Astrocyte of the spinal cord (primary cell): ENCODE measurements at regions not wholly inside any gene's neighbourhood (a gene's known extent, or its start where the extent isn't known, plus 50 kb on each side); places are given as distances from the start of the nearest gene placed in this dataset.
A peak's percentile ranks its signal among the peaks of the same experiment; 100 is the strongest.

Experiments used
- DNase-seq: peaks from one replicate; pipeline ENCODE4 v3.0.0; 2011; ENCODE audit warnings: low read depth, low spot score
- H3K4me3 ChIP-seq: 2 replicates; pipeline ENCODE4 v1.5.1; 2011; ENCODE audit warnings: low read depth, mild to moderate bottlenecking, low read length, moderate library complexity
- in situ Hi-C: cut with HindIII; loops from 2 replicates; pipeline ENCODE4 v1.10.0; 2017; ENCODE audit warnings: low sequenced_read_pairs
- TF ChIP-seq, protein P1 (sequence below): IDR thresholded peaks from 2 replicates; pipeline ENCODE4 v1.5.1; 2012; ENCODE audit warnings: low read depth, mild to moderate bottlenecking, low read length, inconsistent platforms

DNA sequence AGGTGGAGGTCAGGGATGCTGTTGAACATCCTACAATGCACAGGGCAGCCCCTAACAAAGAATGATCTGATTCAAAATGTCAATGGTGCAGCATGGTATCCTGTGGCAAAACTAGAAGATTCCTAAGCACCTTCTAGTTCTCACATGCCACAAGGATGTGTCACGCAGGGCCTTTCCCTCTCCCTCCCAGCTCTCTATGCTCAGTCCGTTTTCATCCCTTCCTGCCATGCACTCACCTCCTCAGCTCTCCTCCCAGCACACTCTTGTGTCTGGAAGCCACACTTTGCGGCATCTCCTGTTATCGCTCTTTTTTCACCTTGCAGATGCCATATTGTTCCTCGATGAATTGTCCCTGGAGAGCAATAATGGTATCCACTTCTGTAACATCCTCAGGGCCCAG lies 263.4 kb downstream of the CDC5L start:
- in situ Hi-C loops = no loop called here
- TF ChIP-seq, protein P1, sequence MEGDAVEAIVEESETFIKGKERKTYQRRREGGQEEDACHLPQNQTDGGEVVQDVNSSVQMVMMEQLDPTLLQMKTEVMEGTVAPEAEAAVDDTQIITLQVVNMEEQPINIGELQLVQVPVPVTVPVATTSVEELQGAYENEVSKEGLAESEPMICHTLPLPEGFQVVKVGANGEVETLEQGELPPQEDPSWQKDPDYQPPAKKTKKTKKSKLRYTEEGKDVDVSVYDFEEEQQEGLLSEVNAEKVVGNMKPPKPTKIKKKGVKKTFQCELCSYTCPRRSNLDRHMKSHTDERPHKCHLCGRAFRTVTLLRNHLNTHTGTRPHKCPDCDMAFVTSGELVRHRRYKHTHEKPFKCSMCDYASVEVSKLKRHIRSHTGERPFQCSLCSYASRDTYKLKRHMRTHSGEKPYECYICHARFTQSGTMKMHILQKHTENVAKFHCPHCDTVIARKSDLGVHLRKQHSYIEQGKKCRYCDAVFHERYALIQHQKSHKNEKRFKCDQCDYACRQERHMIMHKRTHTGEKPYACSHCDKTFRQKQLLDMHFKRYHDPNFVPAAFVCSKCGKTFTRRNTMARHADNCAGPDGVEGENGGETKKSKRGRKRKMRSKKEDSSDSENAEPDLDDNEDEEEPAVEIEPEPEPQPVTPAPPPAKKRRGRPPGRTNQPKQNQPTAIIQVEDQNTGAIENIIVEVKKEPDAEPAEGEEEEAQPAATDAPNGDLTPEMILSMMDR = no peak
- no peak for DNase-seq
- no peak overlapping the region for H3K4me3 ChIP-seq

DNA sequence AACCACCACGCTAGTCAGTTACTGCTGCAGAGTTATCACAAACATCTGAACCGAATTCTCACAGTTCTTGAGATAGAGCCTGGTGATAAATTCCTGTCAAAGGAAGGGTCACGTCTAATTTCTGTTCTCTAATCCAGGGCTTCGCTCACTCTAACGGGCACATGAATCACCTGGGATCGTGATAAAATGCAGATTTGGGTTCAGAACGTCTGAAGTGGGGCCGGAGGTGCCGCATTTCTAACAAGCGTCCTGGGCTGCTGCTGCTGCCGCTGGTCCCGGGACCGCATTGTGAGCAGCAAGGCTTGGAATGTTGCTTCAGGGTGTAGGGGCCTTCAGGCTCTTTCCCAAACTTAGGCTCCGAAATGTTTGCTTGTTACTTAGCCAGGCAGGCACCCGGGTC lies 264.1 kb downstream of the CDC5L start:
- in situ Hi-C loops = no loop called here

GRCh38 chr6:44652547-44652946 lies 265.0 kb downstream of the CDC5L start:
- DNase-seq = no peak
- H3K4me3 ChIP-seq = no peak overlapping the region
- in situ Hi-C loops = no loop called here
- TF ChIP-seq, protein P1 = no peak

More for the DNA sequence above, 264.1 kb downstream of the CDC5L start:
- no peak for DNase-seq
- TF ChIP-seq, protein P1 = no peak
- no peak overlapping the region for H3K4me3 ChIP-seq

- in situ Hi-C loops = no loop called here
- DNase-seq = no peak
- H3K4me3 ChIP-seq = no peak overlapping the region
- TF ChIP-seq, protein P1 = no peak
Measured at GRCh38 chr6:44653091-44653490, 265.6 kb downstream of the CDC5L start.

DNA sequence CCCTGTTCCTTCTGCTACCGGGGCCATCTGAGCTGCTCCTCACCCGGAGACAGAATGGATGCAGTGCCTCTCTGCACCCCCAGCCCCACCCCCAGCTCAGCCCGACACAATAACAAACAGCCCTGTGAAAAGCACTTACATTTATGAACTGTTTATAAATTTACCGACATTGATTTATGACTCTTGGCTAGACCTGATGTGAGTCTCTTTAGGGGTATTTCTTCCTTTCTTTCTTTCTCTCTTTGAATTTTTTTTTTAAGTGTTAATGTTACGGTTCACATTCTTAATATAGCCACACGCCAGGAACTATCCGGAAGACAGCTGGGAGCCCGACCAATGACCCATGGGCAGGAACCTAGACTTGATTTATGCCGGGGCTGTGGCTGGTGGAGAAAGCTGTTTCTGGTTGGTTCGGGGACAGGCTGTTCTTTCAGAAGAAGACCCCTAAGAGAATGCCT lies 266.3 kb downstream of the CDC5L start:
- in situ Hi-C loops = no loop called here
- DNase-seq = peak; percentile 79
- no peak overlapping the region for H3K4me3 ChIP-seq
- TF ChIP-seq, protein P1 = no peak

DNA sequence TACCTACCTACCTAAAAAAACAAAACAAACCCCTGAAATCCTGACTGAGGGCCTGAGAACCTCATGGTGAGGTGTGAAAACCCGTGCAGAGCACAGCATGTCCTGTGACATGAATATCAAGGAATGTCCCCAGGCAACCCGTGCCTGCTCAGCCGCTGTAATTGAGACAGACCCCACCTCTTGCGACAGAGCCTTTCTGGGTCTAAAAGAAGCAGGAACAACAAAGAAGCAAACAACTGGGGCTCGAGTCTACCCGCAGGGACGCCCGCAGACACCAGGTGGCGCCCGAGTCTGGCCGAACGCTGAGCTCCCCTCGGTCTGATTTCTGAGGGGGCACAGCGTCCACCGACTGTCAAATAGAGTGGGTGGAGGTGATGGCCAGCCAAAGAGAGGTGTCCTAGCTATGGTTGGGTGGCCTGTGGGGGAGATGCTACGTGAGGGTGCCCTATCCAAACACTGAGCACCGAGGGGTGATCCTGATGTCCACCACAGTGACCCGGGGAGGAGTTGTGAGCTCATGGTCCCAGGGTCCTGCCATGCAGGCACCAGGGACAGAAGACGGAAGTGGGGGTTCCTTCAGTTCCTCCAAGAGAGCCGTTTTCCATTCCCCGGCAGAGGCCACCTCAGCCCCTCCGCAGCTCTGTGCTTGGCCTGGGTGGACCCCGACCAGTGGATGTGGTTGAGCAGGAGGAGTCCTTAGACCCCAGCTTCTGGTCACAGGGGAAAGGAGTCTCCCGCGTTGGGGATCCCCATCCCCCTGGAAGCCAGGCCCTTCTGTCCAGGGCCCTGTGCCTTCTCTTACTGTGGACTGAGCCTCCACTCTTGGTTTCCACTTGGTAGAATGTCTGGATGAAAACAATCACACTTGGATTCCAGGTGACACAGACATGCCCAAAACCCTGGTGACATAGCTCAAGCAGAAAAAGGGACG lies 268.2 kb downstream of the CDC5L start:
- DNase-seq = peak; percentile 68
- no peak overlapping the region for H3K4me3 ChIP-seq
- in situ Hi-C loops = no loop called here
- TF ChIP-seq, protein P1 = peak; percentile 94
